Skeletal muscle satellite cell (primary cell): ENCODE measurements at regions not wholly inside any gene's neighbourhood (a gene's known extent, or its start where the extent isn't known, plus 50 kb on each side); places are given as distances from the start of the nearest gene placed in this dataset.

ENCODE experiments used
- H3K27me3 ChIP-seq: 2 replicates; pipeline ENCODE4 v1.7.0; 2013; ENCODE audit warnings: low read length; ENCODE audit not compliant: control insufficient read depth, insufficient read depth
- H3K36me3 ChIP-seq: 2 replicates; pipeline ENCODE4 v1.7.0; 2013; ENCODE audit warnings: mild to moderate bottlenecking, control low read depth, low read length; ENCODE audit not compliant: insufficient read depth
- H3K4me1 ChIP-seq: 2 replicates; pipeline ENCODE4 v1.7.0; 2013; ENCODE audit warnings: low read length; ENCODE audit not compliant: control insufficient read depth, insufficient read depth
- H3K4me2 ChIP-seq: 2 replicates; pipeline ENCODE4 v1.7.0; 2013; ENCODE audit warnings: mild to moderate bottlenecking, low read length
- H3K4me3 ChIP-seq: 2 replicates; pipeline ENCODE4 v1.7.0; 2013; ENCODE audit warnings: low read length
- H3K9ac ChIP-seq: 2 replicates; pipeline ENCODE4 v1.7.0; 2013; ENCODE audit warnings: mild to moderate bottlenecking, low read depth, low read length, moderate library complexity
- H3K9me3 ChIP-seq: replicated peaks from 2 replicates; pipeline ENCODE4 v1.7.0; 2013; ENCODE audit warnings: mild to moderate bottlenecking, control low read depth, low read length

DNA sequence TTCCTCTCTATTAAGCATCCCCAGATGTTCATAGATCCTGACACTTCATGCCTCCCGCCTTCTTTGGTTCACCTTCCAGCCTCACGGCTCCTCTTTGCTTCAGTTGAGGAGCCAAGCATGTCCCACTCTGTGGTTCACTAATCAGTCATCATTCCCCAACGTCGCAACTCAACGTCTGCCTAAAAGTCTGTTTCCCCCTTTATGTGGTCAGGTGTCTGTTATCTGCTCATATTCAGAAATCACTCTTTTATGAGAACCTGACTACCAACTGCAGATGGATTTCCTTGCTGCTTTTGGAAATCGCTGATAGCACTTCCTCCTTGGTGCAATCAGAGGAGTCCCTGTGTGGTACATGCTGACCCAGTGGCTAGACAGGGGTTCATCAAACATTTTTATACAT, 94.1 kb upstream of the VANGL1 start:
- H3K4me3 ChIP-seq, result no peak overlapping the region
- H3K9me3 ChIP-seq, result no peaks in the 10 kb centered on the region
- no peaks in the 10 kb centered on the region for H3K27me3 ChIP-seq
- H3K36me3 ChIP-seq, result no peaks in the 10 kb centered on the region
- H3K4me1 ChIP-seq, result peaks cover 22% of the 10 kb centered on the region
- no peak overlapping the region for H3K4me2 ChIP-seq
- H3K9ac ChIP-seq, result no peak overlapping the region

DNA sequence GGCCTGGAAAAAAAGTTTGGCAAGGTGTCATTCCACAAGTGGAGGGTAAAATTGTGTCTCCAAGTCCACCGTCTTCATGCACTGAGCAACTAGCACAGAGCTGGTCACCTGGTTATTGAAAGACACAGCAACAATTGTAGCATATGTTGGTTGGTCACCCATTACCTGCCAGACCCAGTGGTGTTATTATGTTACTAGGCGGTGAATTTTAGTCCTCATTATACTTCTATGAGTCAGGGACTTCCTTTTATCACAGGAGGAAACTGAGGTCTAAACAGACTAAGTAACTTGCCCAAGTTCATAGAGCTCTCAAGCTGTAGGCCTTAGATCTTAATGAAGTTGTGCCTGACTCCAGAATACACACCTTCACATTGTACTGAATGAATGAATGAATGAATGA, 94.9 kb upstream of the VANGL1 start:
- Histone ChIP-seq H3K27me3 (no peaks in the 10 kb centered on the region), H3K4me2 (no peak overlapping the region), H3K36me3 (no peaks in the 10 kb centered on the region), H3K4me3 (no peak overlapping the region), H3K9me3 (no peaks in the 10 kb centered on the region), H3K9ac (peak overlapping the region; percentile 79), H3K4me1 (peaks cover 22% of the 10 kb centered on the region)

DNA sequence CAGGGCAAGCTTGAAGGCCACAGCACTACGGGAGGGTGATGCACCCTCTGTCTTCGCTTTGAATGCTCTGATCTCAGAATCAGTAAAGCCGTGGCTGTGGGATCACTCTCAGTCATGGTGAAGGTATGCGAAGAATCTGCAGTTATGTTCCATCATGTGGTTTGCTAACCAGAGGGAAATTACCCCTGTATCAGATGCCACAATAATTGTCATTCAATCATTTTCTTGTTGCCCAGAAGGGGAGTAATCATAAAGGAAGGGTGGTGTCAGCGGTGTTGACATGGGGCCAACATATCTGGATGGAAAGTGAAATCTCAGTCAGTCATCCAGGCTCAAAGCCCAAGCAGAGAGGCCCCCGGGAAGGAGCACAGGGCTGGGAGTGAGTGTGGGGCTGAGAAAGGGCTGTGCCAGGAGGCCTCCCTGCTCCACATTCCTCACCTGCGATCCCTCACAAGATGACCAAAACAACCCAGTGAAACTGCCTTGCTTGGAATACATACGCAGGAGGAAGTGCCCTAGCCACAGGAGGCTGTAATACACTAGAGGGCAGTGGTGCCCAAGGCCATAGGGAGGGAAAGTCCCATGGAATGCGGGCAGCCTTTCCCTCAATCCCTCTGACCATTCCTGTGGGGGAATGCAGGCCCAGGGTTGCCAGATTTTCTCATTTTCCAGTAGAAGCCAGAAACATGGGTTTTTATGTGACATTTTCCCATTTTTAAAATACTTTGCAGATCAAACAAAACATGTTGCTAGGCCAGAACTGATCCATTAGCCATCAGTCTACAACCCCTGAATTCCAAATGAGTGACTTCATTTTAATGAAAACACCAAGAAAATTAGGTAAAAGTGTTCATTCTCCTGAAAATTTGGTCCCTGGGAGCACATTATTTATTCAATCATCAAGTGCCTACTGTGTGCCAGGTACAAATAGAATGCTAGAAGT, 95.7 kb upstream of the VANGL1 start:
- peaks cover 22% of the 10 kb centered on the region for H3K4me1 ChIP-seq
- H3K36me3 ChIP-seq, result no peaks in the 10 kb centered on the region
- H3K9ac ChIP-seq, result peak overlapping the region; percentile 79
- H3K27me3 ChIP-seq, result no peaks in the 10 kb centered on the region
- H3K9me3 ChIP-seq, result no peaks in the 10 kb centered on the region
- peak overlapping the region; percentile 76 for H3K4me2 ChIP-seq
- peak overlapping the region; percentile 45 for H3K4me3 ChIP-seq

- Histone ChIP-seq H3K4me3 (no peak overlapping the region), H3K9ac (peak overlapping the region; percentile 64), H3K27me3 (no peaks in the 10 kb centered on the region), H3K9me3 (no peaks in the 10 kb centered on the region), H3K36me3 (no peaks in the 10 kb centered on the region), H3K4me2 (peak overlapping the region; percentile 26), H3K4me1 (peaks cover 22% of the 10 kb centered on the region)
These were observed 96.6 kb upstream of the VANGL1 start for GRCh38 chr1:115545096-115545720.

DNA sequence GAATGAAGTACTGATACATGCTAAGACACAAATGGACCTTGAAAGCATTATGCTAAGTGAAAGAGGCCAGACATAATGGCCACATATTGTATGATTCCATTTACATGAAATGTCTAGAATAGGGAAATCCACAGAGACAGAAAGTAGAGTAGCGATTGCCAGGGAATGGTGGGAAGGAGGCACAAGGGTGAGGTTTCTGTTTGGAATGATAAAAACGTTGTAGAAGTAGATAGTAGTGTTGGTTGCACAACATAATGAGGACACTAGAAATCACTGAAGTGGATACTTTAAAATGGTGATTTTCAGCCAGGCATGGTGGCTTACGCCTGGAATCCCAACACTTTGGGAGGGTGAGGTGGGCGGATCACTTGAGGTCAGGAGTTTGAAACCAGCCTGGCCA, 97.6 kb upstream of the VANGL1 start:
- Histone ChIP-seq H3K9ac (no peak overlapping the region), H3K36me3 (no peaks in the 10 kb centered on the region), H3K4me1 (peaks cover 22% of the 10 kb centered on the region), H3K9me3 (no peaks in the 10 kb centered on the region), H3K27me3 (no peaks in the 10 kb centered on the region), H3K4me3 (no peak overlapping the region), H3K4me2 (no peak overlapping the region)

- no peaks in the 10 kb centered on the region for H3K36me3 ChIP-seq
These were observed 98.5 kb upstream of the VANGL1 start for GRCh38 chr1:115543247-115543646.

GRCh38 chr1:115539736-115540135, 102.0 kb upstream of the VANGL1 start:
- Histone ChIP-seq H3K4me3 (no peak overlapping the region), H3K27me3 (no peaks in the 10 kb centered on the region), H3K4me1 (no peaks in the 10 kb centered on the region), H3K9ac (no peak overlapping the region), H3K4me2 (no peak overlapping the region), H3K36me3 (no peaks in the 10 kb centered on the region), H3K9me3 (no peaks in the 10 kb centered on the region)

More at GRCh38 chr1:115543247-115543646, 98.5 kb upstream of the VANGL1 start:
- peaks cover 22% of the 10 kb centered on the region for H3K4me1 ChIP-seq
- no peak overlapping the region for H3K4me2 ChIP-seq
- H3K27me3 ChIP-seq, result no peaks in the 10 kb centered on the region
- no peak overlapping the region for H3K9ac ChIP-seq
- H3K9me3 ChIP-seq, result no peaks in the 10 kb centered on the region
- H3K4me3 ChIP-seq, result no peak overlapping the region

DNA sequence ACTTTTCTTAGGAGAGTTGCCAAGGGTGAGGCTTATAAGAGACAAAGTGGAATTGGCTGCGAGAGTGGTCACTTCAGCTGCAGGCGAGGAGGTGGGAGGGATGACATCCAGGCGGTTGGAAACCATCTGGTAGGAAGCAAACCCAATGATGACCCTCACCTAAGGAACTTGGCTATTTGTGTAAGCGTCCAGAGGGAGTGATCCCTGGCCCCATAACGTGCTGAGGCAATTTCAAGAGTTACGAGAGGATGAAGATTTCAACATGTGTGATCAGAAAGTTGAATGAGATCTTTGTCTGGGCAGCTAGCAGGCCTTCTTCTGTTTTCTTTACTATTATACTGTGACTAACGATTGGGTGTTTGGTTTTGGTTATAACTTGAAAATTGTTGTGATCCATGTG, 102.7 kb upstream of the VANGL1 start:
- H3K4me2 ChIP-seq, result no peak overlapping the region
- no peaks in the 10 kb centered on the region for H3K9me3 ChIP-seq
- H3K4me1 ChIP-seq, result no peaks in the 10 kb centered on the region
- H3K36me3 ChIP-seq, result no peaks in the 10 kb centered on the region
- H3K4me3 ChIP-seq, result no peak overlapping the region
- H3K27me3 ChIP-seq, result no peaks in the 10 kb centered on the region
- no peak overlapping the region for H3K9ac ChIP-seq

DNA sequence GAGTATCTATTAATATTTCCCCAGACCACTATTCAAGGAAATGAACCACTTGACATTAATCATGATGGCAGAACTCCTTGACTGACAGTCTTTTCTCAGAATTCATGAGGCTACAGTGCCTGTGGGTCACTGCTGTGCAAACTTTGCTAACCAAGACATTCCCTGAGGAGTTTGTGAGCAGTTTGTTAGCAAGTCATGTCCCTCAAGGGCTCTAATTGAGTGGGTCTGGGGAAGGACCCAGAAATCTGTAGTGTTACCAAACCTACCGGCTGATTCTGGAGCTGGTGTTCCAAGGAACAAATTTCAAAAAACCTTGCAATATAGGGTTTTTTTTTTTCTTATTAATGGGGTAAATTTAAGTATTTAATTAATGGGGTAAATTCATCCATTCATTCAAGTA, 103.2 kb upstream of the VANGL1 start:
- no peaks in the 10 kb centered on the region for H3K27me3 ChIP-seq
- H3K9me3 ChIP-seq, result no peaks in the 10 kb centered on the region
- no peaks in the 10 kb centered on the region for H3K4me1 ChIP-seq
- no peak overlapping the region for H3K4me2 ChIP-seq
- H3K9ac ChIP-seq, result no peak overlapping the region
- no peak overlapping the region for H3K4me3 ChIP-seq
- no peaks in the 10 kb centered on the region for H3K36me3 ChIP-seq

GRCh38 chr1:115537415-115537814, 104.4 kb upstream of the VANGL1 start:
- Histone ChIP-seq H3K4me2 (no peak overlapping the region), H3K27me3 (no peaks in the 10 kb centered on the region), H3K9ac (no peak overlapping the region), H3K4me1 (no peaks in the 10 kb centered on the region), H3K4me3 (no peak overlapping the region), H3K36me3 (no peaks in the 10 kb centered on the region), H3K9me3 (no peaks in the 10 kb centered on the region)

- no peaks in the 10 kb centered on the region for H3K9me3 ChIP-seq
- no peaks in the 10 kb centered on the region for H3K36me3 ChIP-seq
- peaks cover 4% of the 10 kb centered on the region for H3K4me1 ChIP-seq
- no peak overlapping the region for H3K4me2 ChIP-seq
- H3K9ac ChIP-seq, result no peak overlapping the region
- no peak overlapping the region for H3K4me3 ChIP-seq
- H3K27me3 ChIP-seq, result no peaks in the 10 kb centered on the region
These were observed 105.4 kb upstream of the VANGL1 start for GRCh38 chr1:115536279-115536816.
